ENCODE measurements at regions not wholly inside any gene's neighbourhood (a gene's known extent, or its start where the extent isn't known, plus 50 kb on each side); places are given as distances from the start of the nearest gene placed in this dataset.

DNA sequence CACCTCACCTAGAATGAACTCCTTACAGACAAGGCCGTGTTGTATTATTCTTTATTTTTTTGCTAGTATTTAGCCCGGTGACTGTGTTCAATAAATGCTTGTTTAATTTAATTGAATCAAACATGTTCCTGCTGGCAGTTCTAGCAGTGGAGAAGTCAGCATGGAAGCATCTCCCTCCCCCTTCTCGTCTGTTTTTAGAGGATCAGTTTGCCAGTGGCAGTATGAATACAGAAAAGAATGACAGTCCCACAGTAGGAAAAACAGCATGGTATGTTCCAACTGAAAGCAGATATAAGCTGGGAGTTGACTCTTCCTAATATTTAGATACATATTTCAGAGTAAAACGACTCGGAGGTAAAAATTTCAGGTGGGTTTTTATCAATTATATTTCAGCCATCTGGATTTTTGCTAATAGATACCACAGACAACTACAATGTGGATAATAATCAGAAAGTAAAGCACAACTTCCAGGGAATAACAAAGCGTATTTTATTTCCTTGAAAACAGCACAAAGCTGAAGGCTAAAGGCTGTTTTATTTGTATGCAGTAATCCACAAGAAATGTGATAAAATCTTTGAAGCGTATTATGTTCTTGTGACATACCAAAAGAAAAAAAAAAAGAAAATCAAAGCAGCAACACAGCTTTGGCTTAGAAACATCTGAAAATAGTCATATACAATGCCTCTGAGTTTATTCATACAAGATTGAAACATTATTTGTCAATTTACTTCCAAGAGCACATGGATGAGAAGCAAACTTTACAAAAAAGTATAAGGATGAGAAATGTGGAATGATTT lies 244.5 kb upstream of the KCNMB2 start:
- no peaks in the 10 kb centered on the region for H3K27me3 ChIP-seq (ENCODE audit: control insufficient read depth, insufficient read depth, low read length)
- FAIRE-seq (no peak), DNase-seq (ENCODE audit: low read depth) (no peak)
- TF ChIP-seq, protein P1, sequence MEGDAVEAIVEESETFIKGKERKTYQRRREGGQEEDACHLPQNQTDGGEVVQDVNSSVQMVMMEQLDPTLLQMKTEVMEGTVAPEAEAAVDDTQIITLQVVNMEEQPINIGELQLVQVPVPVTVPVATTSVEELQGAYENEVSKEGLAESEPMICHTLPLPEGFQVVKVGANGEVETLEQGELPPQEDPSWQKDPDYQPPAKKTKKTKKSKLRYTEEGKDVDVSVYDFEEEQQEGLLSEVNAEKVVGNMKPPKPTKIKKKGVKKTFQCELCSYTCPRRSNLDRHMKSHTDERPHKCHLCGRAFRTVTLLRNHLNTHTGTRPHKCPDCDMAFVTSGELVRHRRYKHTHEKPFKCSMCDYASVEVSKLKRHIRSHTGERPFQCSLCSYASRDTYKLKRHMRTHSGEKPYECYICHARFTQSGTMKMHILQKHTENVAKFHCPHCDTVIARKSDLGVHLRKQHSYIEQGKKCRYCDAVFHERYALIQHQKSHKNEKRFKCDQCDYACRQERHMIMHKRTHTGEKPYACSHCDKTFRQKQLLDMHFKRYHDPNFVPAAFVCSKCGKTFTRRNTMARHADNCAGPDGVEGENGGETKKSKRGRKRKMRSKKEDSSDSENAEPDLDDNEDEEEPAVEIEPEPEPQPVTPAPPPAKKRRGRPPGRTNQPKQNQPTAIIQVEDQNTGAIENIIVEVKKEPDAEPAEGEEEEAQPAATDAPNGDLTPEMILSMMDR (IDR thresholded peaks at IDR 0.05; ENCODE audit: insufficient read depth, low read length, severe bottlenecking): no peak
- H3K36me3 ChIP-seq (ENCODE audit: control insufficient read depth, insufficient read depth, low read length): no peaks in the 10 kb centered on the region
- no peak overlapping the region for H3K4me3 ChIP-seq (ENCODE audit: low read depth, low read length)

DNA sequence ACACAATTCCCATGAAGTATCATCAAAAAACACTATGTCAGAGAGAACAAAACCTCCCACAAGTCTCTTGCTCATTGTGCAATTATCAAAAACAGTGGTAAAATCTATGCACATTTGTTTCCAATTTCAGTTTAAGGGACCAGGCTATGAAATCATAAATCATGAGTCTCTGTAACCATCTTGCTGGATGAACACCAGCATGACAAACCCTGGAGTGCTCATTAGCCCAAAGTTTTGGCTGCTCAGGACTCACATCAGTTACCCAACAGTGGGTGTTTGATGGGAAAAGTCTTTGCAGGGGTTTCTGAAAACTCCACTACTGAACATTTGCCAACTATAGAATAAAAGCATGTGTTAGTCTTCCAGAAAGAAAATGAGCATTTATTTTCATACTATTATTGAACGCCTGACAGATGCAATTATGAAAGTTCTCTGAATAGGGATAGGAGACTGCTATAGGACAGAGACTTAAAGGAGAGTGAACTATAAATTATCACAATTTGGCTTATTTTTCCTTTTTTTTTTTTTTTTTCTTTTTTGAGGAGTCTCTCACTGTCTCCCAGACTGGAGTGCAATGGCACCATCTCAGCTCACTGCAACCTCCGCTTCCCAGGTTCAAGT lies 240.8 kb upstream of the KCNMB2 start:
- Histone ChIP-seq H3K27me3 (ENCODE audit: control insufficient read depth, insufficient read depth, low read length) (no peaks in the 10 kb centered on the region), H3K4me3 (ENCODE audit: low read depth, low read length) (no peak overlapping the region), H3K36me3 (ENCODE audit: control insufficient read depth, insufficient read depth, low read length) (no peaks in the 10 kb centered on the region)
- TF ChIP-seq, protein P1 (IDR thresholded peaks at IDR 0.05; ENCODE audit: insufficient read depth, low read length, severe bottlenecking): no peak
- FAIRE-seq: no peak
- no peak for DNase-seq (ENCODE audit: low read depth)

DNA sequence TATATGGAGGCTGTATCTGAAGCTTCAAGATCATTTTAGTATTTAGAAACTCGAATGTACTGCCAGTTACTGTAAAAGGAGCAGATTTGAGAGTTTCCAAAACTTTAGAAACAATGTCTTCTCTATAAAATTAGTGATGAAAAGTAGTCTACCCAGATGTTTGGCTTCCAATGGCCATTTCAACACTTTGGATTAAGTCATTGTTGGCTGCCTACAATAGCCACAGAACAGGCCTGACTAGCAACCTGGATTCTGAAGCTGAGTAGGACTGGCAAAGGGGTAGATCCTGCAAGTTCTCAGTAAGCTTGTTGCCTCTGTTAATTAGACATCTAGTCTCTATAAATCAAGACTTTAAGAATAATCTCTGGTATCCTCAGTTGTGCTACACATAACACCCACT lies 239.0 kb upstream of the KCNMB2 start:
- Histone ChIP-seq H3K36me3 (ENCODE audit: control insufficient read depth, insufficient read depth, low read length) (no peaks in the 10 kb centered on the region), H3K27me3 (ENCODE audit: control insufficient read depth, insufficient read depth, low read length) (no peaks in the 10 kb centered on the region), H3K4me3 (ENCODE audit: low read depth, low read length) (no peak overlapping the region)
- FAIRE-seq (no peak), DNase-seq (ENCODE audit: low read depth) (no peak)
- TF ChIP-seq, protein P1 (IDR thresholded peaks at IDR 0.05; ENCODE audit: insufficient read depth, low read length, severe bottlenecking): no peak

DNA sequence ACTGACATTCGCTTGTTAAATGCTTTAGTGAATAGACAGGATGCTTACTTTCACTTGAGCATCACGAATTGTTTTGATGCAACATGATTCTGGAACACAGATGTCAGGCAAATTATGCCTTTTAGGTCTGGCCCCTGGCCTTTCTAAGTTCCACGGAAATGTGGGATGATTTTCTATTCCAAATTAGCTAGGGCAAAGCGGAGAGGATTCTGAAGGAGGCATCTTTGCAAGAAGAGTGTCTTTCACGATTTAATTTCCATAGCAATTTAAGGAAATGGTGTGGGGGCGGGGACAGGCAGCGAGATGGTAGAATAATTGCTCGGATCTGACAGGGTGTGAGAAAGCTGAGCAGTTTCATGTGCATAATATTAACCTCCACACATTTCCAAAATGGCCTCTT lies 238.5 kb upstream of the KCNMB2 start:
- TF ChIP-seq, protein P1 (IDR thresholded peaks at IDR 0.05; ENCODE audit: insufficient read depth, low read length, severe bottlenecking): no peak
- H3K27me3 ChIP-seq (ENCODE audit: control insufficient read depth, insufficient read depth, low read length): no peaks in the 10 kb centered on the region
- no peak for FAIRE-seq
- H3K36me3 ChIP-seq (ENCODE audit: control insufficient read depth, insufficient read depth, low read length): no peaks in the 10 kb centered on the region
- H3K4me3 ChIP-seq (ENCODE audit: low read depth, low read length): no peak overlapping the region
- DNase-seq (ENCODE audit: low read depth): no peak

DNA sequence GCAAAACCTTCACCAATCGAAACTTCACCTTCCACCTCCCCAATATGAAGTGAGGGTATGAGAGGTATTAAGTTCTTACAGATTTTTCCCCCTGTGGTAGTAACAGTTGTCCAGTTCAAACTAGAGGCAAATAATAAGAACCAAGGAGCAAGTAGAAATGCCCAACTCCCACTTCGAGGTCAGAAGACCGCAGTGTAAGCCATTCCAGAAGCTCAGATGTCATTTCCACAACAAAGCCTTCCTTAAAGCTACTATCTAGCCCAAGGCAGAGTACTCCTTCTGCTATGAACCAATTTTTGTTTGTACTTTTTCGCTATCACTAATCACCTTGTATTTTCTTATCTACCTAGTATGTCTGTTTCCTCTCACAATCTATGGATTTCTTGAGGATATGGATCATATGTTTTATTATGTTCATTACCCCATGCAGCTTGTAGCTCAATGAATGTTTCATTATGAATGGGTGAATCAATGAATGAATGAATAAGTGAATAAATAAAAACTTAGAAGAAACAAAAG lies 235.7 kb upstream of the KCNMB2 start:
- DNase-seq (ENCODE audit: low read depth) (no peak), FAIRE-seq (no peak)
- Histone ChIP-seq H3K36me3 (ENCODE audit: control insufficient read depth, insufficient read depth, low read length) (no peaks in the 10 kb centered on the region), H3K27me3 (ENCODE audit: control insufficient read depth, insufficient read depth, low read length) (no peaks in the 10 kb centered on the region), H3K4me3 (ENCODE audit: low read depth, low read length) (no peak overlapping the region)
- TF ChIP-seq, protein P1 (IDR thresholded peaks at IDR 0.05; ENCODE audit: insufficient read depth, low read length, severe bottlenecking): no peak
